H1 (cell line): ENCODE measurements at regions not wholly inside any gene's neighbourhood (a gene's known extent, or its start where the extent isn't known, plus 50 kb on each side); places are given as distances from the start of the nearest gene placed in this dataset.

Source experiments
- CTCF ChIA-PET: fragments of 300-600 bp; sonication (Branson Sonifier 250); formaldehyde crosslinking; loops from one replicate; lab custom pipeline; 2021; ENCODE audit not compliant: partially characterized antibody; lab: Charles Lee
- POLR2A ChIA-PET: fragments of 300-600 bp; sonication (Branson Sonifier 250); formaldehyde crosslinking; loops from one replicate; lab custom pipeline; 2021; ENCODE audit warnings: inconsistent platforms; ENCODE audit not compliant: partially characterized antibody; lab: Charles Lee
- DNase-seq, 2 experiments: peaks; one replicate each; pipeline versions ENCODE4 v3.0.0 to v3.0.0-alpha.2; 2010 to 2022; ENCODE audit warnings: low spot score in 2 of 2, low read depth in 1 of 2, mixed read lengths in 1 of 2
- FAIRE-seq: peaks from 2 replicates; lab custom pipeline; 2011; peaks lifted over from hg19 to GRCh38; lab: Jason Lieb, UNC
- H2AFZ ChIP-seq: 2 replicates; pipeline ENCODE4 v1.8.1; 2012; ENCODE audit warnings: low read length, inconsistent platforms
- H2AK5ac ChIP-seq: 2 replicates; pipeline ENCODE4 v1.6.1; 2013; ENCODE audit warnings: low read depth, low read length
- H2BK120ac ChIP-seq: replicated peaks from 2 replicates; pipeline ENCODE3; 2013; ENCODE audit warnings: low read depth, low read length, inconsistent platforms
- H2BK12ac ChIP-seq: 2 replicates; pipeline ENCODE4 v1.6.1; 2013; ENCODE audit warnings: low read depth, low read length
- H2BK15ac ChIP-seq: 2 replicates; pipeline ENCODE4 v1.6.1; 2013; ENCODE audit warnings: low read length
- H2BK20ac ChIP-seq: 2 replicates; pipeline ENCODE4 v1.6.1; 2013; ENCODE audit warnings: low read length
- H2BK5ac ChIP-seq: 2 replicates; pipeline ENCODE4 v1.6.1; 2013; ENCODE audit warnings: low read depth, low read length
- H3K14ac ChIP-seq: 2 replicates; pipeline ENCODE4 v1.6.1; 2013; ENCODE audit warnings: inconsistent platforms; ENCODE audit not compliant: insufficient read length
- H3K18ac ChIP-seq: 2 replicates; pipeline ENCODE4 v1.6.1; 2013; ENCODE audit warnings: low read length; ENCODE audit errors: extremely low read depth
- H3K23ac ChIP-seq: 2 replicates; pipeline ENCODE4 v1.6.1; 2013; ENCODE audit warnings: inconsistent platforms; ENCODE audit not compliant: insufficient read length
- H3K23me2 ChIP-seq: 2 replicates; pipeline ENCODE4 v1.6.1; 2013; ENCODE audit warnings: low read depth, low read length
- H3K27ac ChIP-seq: 2 replicates; pipeline ENCODE4 v1.6.1; 2011; ENCODE audit warnings: low read depth, low read length, inconsistent platforms
- H3K27me3 ChIP-seq, 4 experiments: replicated peaks in 1 of 4; 1 replicate in 1 of 4; 2 replicates in 3 of 4; pipeline versions ENCODE4 v1.6.1 to v1.8.1; 2011 to 2013; ENCODE audit warnings: low read length in 3 of 4, mild to moderate bottlenecking in 3 of 4, inconsistent platforms in 2 of 4, mixed read lengths in 2 of 4, moderate library complexity in 1 of 4; ENCODE audit not compliant: control insufficient read depth in 3 of 4, insufficient read depth in 3 of 4; ENCODE audit errors: extremely low read depth in 1 of 4
- H3K36me3 ChIP-seq, 4 experiments: 2 replicates each; pipeline versions ENCODE4 v1.6.1 to v1.8.1; 2011 to 2013; ENCODE audit warnings: mild to moderate bottlenecking in 4 of 4, low read length in 3 of 4, moderate library complexity in 2 of 4, control low read depth in 1 of 4, inconsistent platforms in 1 of 4; ENCODE audit not compliant: insufficient read depth in 4 of 4, control insufficient read depth in 2 of 4
- H3K4ac ChIP-seq: replicated peaks from 2 replicates; pipeline ENCODE3; 2013; ENCODE audit warnings: low read length, low read depth, mixed read lengths, inconsistent platforms; ENCODE audit not compliant: insufficient read length
- H3K4me1 ChIP-seq, 4 experiments: replicated peaks in 1 of 4; 1 replicate in 1 of 4; 2 replicates in 3 of 4; pipeline versions ENCODE4 v1.6.1 to v1.8.1; 2011 to 2013; ENCODE audit warnings: low read length in 3 of 4, inconsistent platforms in 2 of 4, mixed read lengths in 1 of 4; ENCODE audit not compliant: insufficient read depth in 4 of 4, control insufficient read depth in 3 of 4
- H3K4me2 ChIP-seq, 2 experiments: 2 replicates each; pipeline versions ENCODE4 v1.6.1 to v1.8.1; 2011 to 2013; ENCODE audit warnings: low read depth in 2 of 2, low read length in 2 of 2, control low read depth in 1 of 2, inconsistent platforms in 1 of 2, mild to moderate bottlenecking in 1 of 2; ENCODE audit not compliant: insufficient read depth in 1 of 2
- H3K4me3 ChIP-seq, 4 experiments: fragments of 200-600, 300-600 bp in 1 of 4; sonication (generic), shearing (Covaris generic), sonication (Bioruptor Twin) in 1 of 4; 2 replicates each; pipeline versions ENCODE4 v1.5.1 to v1.8.1; 2011 to 2016; ENCODE audit warnings: low read length in 4 of 4, low read depth in 3 of 4, control low read depth in 2 of 4, inconsistent platforms in 2 of 4, mild to moderate bottlenecking in 2 of 4, mixed read lengths in 1 of 4, moderate library complexity in 1 of 4; ENCODE audit not compliant: insufficient read depth in 2 of 4; ENCODE audit errors: extremely low read depth in 1 of 4
- H3K56ac ChIP-seq: replicated peaks from 2 replicates; pipeline ENCODE3; 2013; ENCODE audit warnings: low read depth, mild to moderate bottlenecking, mixed read lengths, low read length, inconsistent platforms; ENCODE audit not compliant: insufficient read length
- H3K79me1 ChIP-seq: 2 replicates; pipeline ENCODE4 v1.6.1; 2013; ENCODE audit warnings: low read depth, low read length, control low read depth
- H3K79me2 ChIP-seq, 2 experiments: 2 replicates each; pipeline versions ENCODE4 v1.6.1 to v1.8.1; 2012 to 2013; ENCODE audit warnings: low read length in 2 of 2, mild to moderate bottlenecking in 2 of 2, inconsistent platforms in 1 of 2; ENCODE audit not compliant: insufficient read depth in 2 of 2, control insufficient read depth in 1 of 2
- H3K9ac ChIP-seq, 4 experiments: replicated peaks in 1 of 4; 1 replicate in 1 of 4; 2 replicates in 3 of 4; pipeline versions ENCODE4 v1.6.1 to v1.8.1; 2011 to 2013; ENCODE audit warnings: low read depth in 3 of 4, low read length in 3 of 4, control low read depth in 2 of 4, mild to moderate bottlenecking in 2 of 4, moderate library complexity in 2 of 4, inconsistent platforms in 1 of 4; ENCODE audit errors: extremely low read depth in 1 of 4
- H3K9me3 ChIP-seq, 2 experiments: 2 replicates each; pipeline versions ENCODE4 v1.6.1 to v1.8.1; 2012 to 2013; ENCODE audit warnings: mild to moderate bottlenecking in 2 of 2, moderate library complexity in 2 of 2, control low read depth in 1 of 2, inconsistent platforms in 1 of 2, low read depth in 1 of 2, low read length in 1 of 2, mixed read lengths in 1 of 2; ENCODE audit not compliant: insufficient read depth in 2 of 2
- H4K20me1 ChIP-seq, 2 experiments: replicated peaks in 1 of 2; 2 replicates each; pipeline versions ENCODE3 to v1.8.1; 2011 to 2013; ENCODE audit warnings: inconsistent platforms in 2 of 2, low read length in 2 of 2, mild to moderate bottlenecking in 1 of 2; ENCODE audit not compliant: insufficient read depth in 2 of 2, control insufficient read depth in 1 of 2
- H4K5ac ChIP-seq: 2 replicates; pipeline ENCODE4 v1.6.1; 2013; ENCODE audit warnings: low read length, low read depth, mixed read lengths, inconsistent platforms; ENCODE audit not compliant: insufficient read length
- H4K8ac ChIP-seq: 2 replicates; pipeline ENCODE4 v1.8.0; 2013; ENCODE audit warnings: mild to moderate bottlenecking, moderate library complexity, low read length, inconsistent platforms; ENCODE audit not compliant: insufficient read depth; ENCODE audit errors: extremely low read depth
- H4K91ac ChIP-seq: replicated peaks from 2 replicates; pipeline ENCODE3; 2013; ENCODE audit warnings: low read length, mixed read lengths, inconsistent platforms; ENCODE audit not compliant: insufficient read length
- CBX5 ChIP-seq: fragments of 300-800, 300-1000 bp; sonication (generic); IDR thresholded peaks from 2 replicates; pipeline ENCODE4 v1.7.1; 2016; ENCODE audit warnings: antibody characterized with exemption, low read length, low read depth
- CHD2 ChIP-seq: IDR thresholded peaks from 2 replicates; pipeline ENCODE4 v1.6.1; 2012; ENCODE audit warnings: low read length, improper control_type of control experiment
- EGR1 ChIP-seq: IDR thresholded peaks from 2 replicates; pipeline ENCODE4 v1.6.1; 2011; ENCODE audit warnings: low read depth, low read length, borderline replicate concordance
- FOSL1 ChIP-seq: IDR thresholded peaks from 2 replicates; pipeline ENCODE4 v1.6.1; 2011; ENCODE audit warnings: mild to moderate bottlenecking, low read depth, low read length, moderate library complexity; ENCODE audit not compliant: insufficient read depth
- GTF2F1 ChIP-seq: IDR thresholded peaks from 2 replicates; pipeline ENCODE4 v1.6.1; 2012; ENCODE audit warnings: low read depth, low read length, improper control_type of control experiment, borderline replicate concordance
- HDAC2 ChIP-seq, 2 experiments: fragments of 300-600 bp in 1 of 2; sonication (generic) in 1 of 2; IDR thresholded peaks; 2 replicates each; pipeline ENCODE4 v1.6.1; 2011 to 2012; ENCODE audit warnings: low read depth in 2 of 2, low read length in 2 of 2, mild to moderate bottlenecking in 2 of 2, moderate library complexity in 2 of 2, borderline replicate concordance in 1 of 2, inconsistent platforms in 1 of 2
- JUN ChIP-seq: IDR thresholded peaks from 2 replicates; pipeline ENCODE4 v1.6.1; 2011; ENCODE audit warnings: low read depth, mild to moderate bottlenecking, improper control_type of control experiment, low read length
- MAFK ChIP-seq: IDR thresholded peaks from 2 replicates; pipeline ENCODE4 v1.6.1; 2012; ENCODE audit warnings: low read depth, mild to moderate bottlenecking, improper control_type of control experiment, low read length
- RBBP5 ChIP-seq: IDR thresholded peaks from 2 replicates; pipeline ENCODE4 v1.7.1; 2012; ENCODE audit warnings: low read depth, mild to moderate bottlenecking, inconsistent platforms, low read length, moderate library complexity, borderline replicate concordance
- SIRT6 ChIP-seq: IDR thresholded peaks from one replicate; pipeline ENCODE4 v1.7.1; 2012; ENCODE audit warnings: low read length, inconsistent platforms
- SP1 ChIP-seq: IDR thresholded peaks from 2 replicates; pipeline ENCODE4 v1.6.1; 2011; ENCODE audit warnings: low read depth, low read length
- TAF1 ChIP-seq: IDR thresholded peaks from 2 replicates; pipeline ENCODE4 v1.6.1; 2011; ENCODE audit warnings: mild to moderate bottlenecking, low read depth, low read length
- TAF7 ChIP-seq: optimal IDR thresholded peaks from 2 replicates; pipeline ENCODE3; 2011; ENCODE audit warnings: low read depth, mild to moderate bottlenecking, inconsistent platforms, low read length, moderate library complexity, borderline replicate concordance
- TBP ChIP-seq: IDR thresholded peaks from 2 replicates; pipeline ENCODE4 v1.6.1; 2011; ENCODE audit warnings: low read depth, low read length, improper control_type of control experiment
- USF2 ChIP-seq: IDR thresholded peaks from 2 replicates; pipeline ENCODE4 v1.6.1; 2011; ENCODE audit warnings: low read length, improper control_type of control experiment
- WGBS, 2 experiments: shearing (Covaris generic) in 1 of 2; methylation state at CpG; one replicate each; pipeline versions ENCODE4 v1.1.6 to v1.1.7; 2013 to 2015; ENCODE audit warnings: low lambda C conversion rate in 2 of 2, mixed read lengths in 2 of 2, inconsistent platforms in 1 of 2, low coverage in 1 of 2, missing lambda C conversion rate in 1 of 2; ENCODE audit not compliant: insufficient replicate concordance in 2 of 2, insufficient coverage in 1 of 2, insufficient read length in 1 of 2; ENCODE audit errors: extremely low coverage in 1 of 2, missing lambda C conversion rate in 1 of 2; 5-methylcytosine and 5-hydroxymethylcytosine counted together

DNA sequence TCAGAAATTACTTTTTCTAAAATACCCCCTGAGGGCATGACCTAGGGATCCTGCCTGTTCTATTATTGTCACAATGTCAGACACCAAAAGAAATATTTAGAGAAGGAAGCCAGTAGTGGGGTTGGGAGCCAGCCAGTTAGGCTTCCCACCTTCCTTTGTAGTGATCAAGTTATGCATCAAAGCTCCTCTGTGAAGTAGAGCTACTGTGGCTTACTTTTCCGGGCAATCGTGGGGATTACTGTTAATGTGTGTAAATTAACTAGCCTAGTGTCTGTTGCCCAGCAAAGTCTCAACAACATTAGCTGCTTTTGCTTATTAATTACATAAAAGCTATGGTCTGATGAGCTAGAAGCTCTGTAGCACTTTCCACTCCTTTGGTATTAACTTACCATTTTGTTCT is 109.0 kb upstream of the PCAT7 start:
- no peak overlapping the region for H2AK5ac ChIP-seq
- no peaks in the 10 kb centered on the region for H3K79me2 ChIP-seq
- no peak overlapping the region for H3K4me2 ChIP-seq
- H3K23me2 ChIP-seq, result no peaks in the 10 kb centered on the region
- no peak overlapping the region for H3K4me3 ChIP-seq
- no peaks in the 10 kb centered on the region for H3K9me3 ChIP-seq
- no peak overlapping the region for H3K9ac ChIP-seq
- H3K36me3 ChIP-seq, result peaks cover 0 to 26% (median 5%) of the 10 kb centered on the region in 4 experiments; a peak in 5 of 8 replicates
- no peak overlapping the region for H2BK120ac ChIP-seq
- no peak overlapping the region for H4K91ac ChIP-seq
- H3K18ac ChIP-seq, result no peak overlapping the region
- H3K23ac ChIP-seq, result no peak overlapping the region
- H3K27me3 ChIP-seq, result no peaks in the 10 kb centered on the region
- H3K79me1 ChIP-seq, result peaks cover 2% of the 10 kb centered on the region; the same call in 1 of the 2 replicates
- no peak overlapping the region for H3K4ac ChIP-seq
- H2BK12ac ChIP-seq, result no peak overlapping the region
- peaks cover 0 to 3% of the 10 kb centered on the region in 2 experiments for H4K20me1 ChIP-seq
- H4K8ac ChIP-seq, result no peak overlapping the region
- H3K27ac ChIP-seq, result no peak overlapping the region
- DNase-seq (no peak), FAIRE-seq (no peak)
- no peak overlapping the region for H2BK5ac ChIP-seq
- ChIA-PET CTCF (no interaction called here), POLR2A (no interaction called here)
- H4K5ac ChIP-seq, result no peak overlapping the region
- H3K14ac ChIP-seq, result no peak overlapping the region
- H3K56ac ChIP-seq, result no peak overlapping the region
- no peak overlapping the region for H2BK20ac ChIP-seq
- H2BK15ac ChIP-seq, result no peak overlapping the region
- H2AFZ ChIP-seq, result no peak overlapping the region
- WGBS, 2 experiments, result 90% methylated on average over 2 of the region's 2 CpGs; no CpG with 5 or more reads in 1 of the 2 experiments
- H3K4me1 ChIP-seq, result no peaks in the 10 kb centered on the region
- TF ChIP-seq TAF7, result no peak
- TF ChIP-seq EGR1, result no peak
- no peak for TF ChIP-seq CHD2
- no peak for TF ChIP-seq USF2
- no peak for TF ChIP-seq SIRT6
- TF ChIP-seq CBX5, result no peak
- no peak for TF ChIP-seq HDAC2 (IDR thresholded peaks at IDR 0.05; ENCODE audit: borderline replicate concordance in 1 of 2, low read depth in 2 of 2, low read length in 2 of 2)
- no peak for TF ChIP-seq RBBP5
- TF ChIP-seq TAF1, result no peak
- no peak for TF ChIP-seq JUN
- TF ChIP-seq TBP, result no peak
- TF ChIP-seq SP1, result no peak
- no peak for TF ChIP-seq GTF2F1
- no peak for TF ChIP-seq FOSL1
- no peak for TF ChIP-seq MAFK
